ENCODE measurements at regions not wholly inside any gene's neighbourhood (a gene's known extent, or its start where the extent isn't known, plus 50 kb on each side); places are given as distances from the start of the nearest gene placed in this dataset.

DNA sequence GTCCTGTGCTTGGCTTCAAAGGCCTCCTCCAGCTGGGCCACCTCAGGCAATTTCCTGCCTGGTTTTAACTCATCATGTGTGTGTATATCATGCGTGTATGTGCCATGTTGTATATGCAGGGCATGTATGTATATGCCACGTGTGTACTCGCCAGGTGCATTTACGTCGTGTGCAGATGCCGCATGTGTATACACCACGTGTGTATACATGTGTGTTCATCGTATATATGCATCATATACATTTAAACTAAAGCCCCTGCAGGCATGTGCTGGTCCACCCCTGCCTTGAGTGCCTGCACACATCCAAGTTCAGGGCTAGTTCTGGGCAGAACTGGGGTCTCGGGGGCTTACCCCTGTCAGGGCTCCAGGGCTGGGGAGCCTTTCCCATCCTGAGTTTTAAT is 54.0 kb upstream of the SMOC2 start:
- no peaks in the 10 kb centered on the region for H3K9me3 ChIP-seq

GRCh38 chr6:168387426-168387825 is 53.6 kb upstream of the SMOC2 start:
- Histone ChIP-seq H3K9me2 (no peaks in the 10 kb centered on the region), H3K9me3 (no peaks in the 10 kb centered on the region)
- CTCF ChIA-PET, result no interaction called here

More for the DNA sequence above, 54.0 kb upstream of the SMOC2 start:
- no peak for DNase-seq
- no peaks in the 10 kb centered on the region for H3K4me1 ChIP-seq (ENCODE audit: control insufficient read depth in 1 of 2, insufficient read depth in 2 of 2, low read depth in 1 of 2, low read length in 1 of 2)
- H3K79me2 ChIP-seq (ENCODE audit: insufficient read depth), result no peaks in the 10 kb centered on the region
- H4K20me1 ChIP-seq (ENCODE audit: insufficient read depth), result no peaks in the 10 kb centered on the region
- WGBS (ENCODE audit: low lambda C conversion rate), result 59% methylated on average over 8 of the region's 9 CpGs
- ChIA-PET CTCF (no interaction called here), POLR2A (no interaction called here)
- no peak overlapping the region for H3K27ac ChIP-seq (ENCODE audit: low read depth in 2 of 2, low read length in 1 of 2)
- no peaks in the 10 kb centered on the region for H3K36me3 ChIP-seq (replicated peaks in 1 of 2; ENCODE audit: control insufficient read depth in 1 of 2, insufficient read depth in 2 of 2, low read length in 1 of 2)
- no peaks in the 10 kb centered on the region for H3F3A ChIP-seq (replicated peaks; ENCODE audit: insufficient read depth)
- no peaks in the 10 kb centered on the region for H3K27me3 ChIP-seq (ENCODE audit: insufficient read depth)
- H2AFZ ChIP-seq (ENCODE audit: low read depth), result no peak overlapping the region
- H3K4me3 ChIP-seq (ENCODE audit: low read depth in 2 of 2, low read length in 1 of 2), result no peak overlapping the region
- TF ChIP-seq EZH2phosphoT487 (IDR thresholded peaks at IDR 0.05; ENCODE audit: borderline replicate concordance, low read depth) (no peak), EP300 (IDR thresholded peaks at IDR 0.05; ENCODE audit: borderline replicate concordance in 1 of 2, low read depth in 1 of 2, low read length in 1 of 2) (no peak), TAF1 (IDR thresholded peaks at IDR 0.05; ENCODE audit: borderline replicate concordance, low read depth, low read length) (no peak), TCF12 (IDR thresholded peaks at IDR 0.05) (no peak)
- TF ChIP-seq, protein P1, sequence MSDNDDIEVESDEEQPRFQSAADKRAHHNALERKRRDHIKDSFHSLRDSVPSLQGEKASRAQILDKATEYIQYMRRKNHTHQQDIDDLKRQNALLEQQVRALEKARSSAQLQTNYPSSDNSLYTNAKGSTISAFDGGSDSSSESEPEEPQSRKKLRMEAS (IDR thresholded peaks at IDR 0.05; ENCODE audit: low read depth), result no peak
- H3K9ac ChIP-seq, result no peak overlapping the region
- no peaks in the 10 kb centered on the region for H3K9me2 ChIP-seq
- H3K4me2 ChIP-seq, result no peak overlapping the region

GRCh38 chr6:168387911-168388310 is 53.1 kb upstream of the SMOC2 start:
- Histone ChIP-seq H4K20me1 (ENCODE audit: insufficient read depth) (no peaks in the 10 kb centered on the region), H3K9me2 (no peaks in the 10 kb centered on the region), H3K4me1 (ENCODE audit: control insufficient read depth in 1 of 2, insufficient read depth in 2 of 2, low read depth in 1 of 2, low read length in 1 of 2) (no peaks in the 10 kb centered on the region), H3K27me3 (ENCODE audit: insufficient read depth) (no peaks in the 10 kb centered on the region), H3K4me3 (ENCODE audit: low read depth in 2 of 2, low read length in 1 of 2) (no peak overlapping the region), H3F3A (replicated peaks; ENCODE audit: insufficient read depth) (no peaks in the 10 kb centered on the region), H2AFZ (ENCODE audit: low read depth) (no peak overlapping the region), H3K9ac (no peak overlapping the region), H3K9me3 (no peaks in the 10 kb centered on the region), H3K4me2 (no peak overlapping the region), H3K27ac (ENCODE audit: low read depth in 2 of 2, low read length in 1 of 2) (no peak overlapping the region), H3K79me2 (ENCODE audit: insufficient read depth) (no peaks in the 10 kb centered on the region), H3K36me3 (replicated peaks in 1 of 2; ENCODE audit: control insufficient read depth in 1 of 2, insufficient read depth in 2 of 2, low read length in 1 of 2) (no peaks in the 10 kb centered on the region)
- 81% methylated on average over 18 of the region's 18 CpGs for WGBS (ENCODE audit: low lambda C conversion rate)
- no peak for DNase-seq
- ChIA-PET POLR2A (no interaction called here), CTCF (interaction anchor here (1.0 kb wide), 1 partner anchor 15 kb away, joined by 3 read pairs; no protein-coding TSS in a partner anchor)
- TF ChIP-seq ELF1 (IDR thresholded peaks at IDR 0.05) (no peak), EP300 (IDR thresholded peaks at IDR 0.05; ENCODE audit: borderline replicate concordance in 1 of 2, low read depth in 1 of 2, low read length in 1 of 2) (no peak), CTCF (IDR thresholded peaks at IDR 0.05) (no peak), GATA2 (CRISPR knock-in tag; IDR thresholded peaks at IDR 0.05) (no peak), EZH2phosphoT487 (IDR thresholded peaks at IDR 0.05; ENCODE audit: borderline replicate concordance, low read depth) (no peak), YY1 (IDR thresholded peaks at IDR 0.05; ENCODE audit: low read depth) (no peak), TCF12 (IDR thresholded peaks at IDR 0.05) (no peak), SMC3 (IDR thresholded peaks at IDR 0.05; ENCODE audit: low read depth, low read length) (no peak), TAF1 (IDR thresholded peaks at IDR 0.05; ENCODE audit: borderline replicate concordance, low read depth, low read length) (no peak), USF1 (IDR thresholded peaks at IDR 0.05; ENCODE audit: borderline replicate concordance, low read depth) (no peak), RAD21 (IDR thresholded peaks at IDR 0.05; ENCODE audit: low read length) (no peak), RCOR1 (IDR thresholded peaks at IDR 0.05; ENCODE audit: low read length) (no peak), SIN3A (IDR thresholded peaks at IDR 0.05; ENCODE audit: borderline replicate concordance, low read depth, low read length) (no peak), FOXM1 (IDR thresholded peaks at IDR 0.05; ENCODE audit: low read depth) (no peak), TEAD4 (IDR thresholded peaks at IDR 0.05; ENCODE audit: borderline replicate concordance, insufficient read depth) (no peak)
- TF ChIP-seq, protein P1 (IDR thresholded peaks at IDR 0.05; ENCODE audit: low read depth), result no peak

More at GRCh38 chr6:168387426-168387825, 53.6 kb upstream of the SMOC2 start:
- Histone ChIP-seq H3K79me2 (ENCODE audit: insufficient read depth) (no peaks in the 10 kb centered on the region), H3F3A (replicated peaks; ENCODE audit: insufficient read depth) (no peaks in the 10 kb centered on the region), H3K27me3 (ENCODE audit: insufficient read depth) (no peaks in the 10 kb centered on the region), H3K4me2 (no peak overlapping the region), H3K27ac (ENCODE audit: low read depth in 2 of 2, low read length in 1 of 2) (no peak overlapping the region), H3K36me3 (replicated peaks in 1 of 2; ENCODE audit: control insufficient read depth in 1 of 2, insufficient read depth in 2 of 2, low read length in 1 of 2) (no peaks in the 10 kb centered on the region), H3K4me3 (ENCODE audit: low read depth in 2 of 2, low read length in 1 of 2) (no peak overlapping the region), H2AFZ (ENCODE audit: low read depth) (no peak overlapping the region), H3K9ac (no peak overlapping the region), H3K4me1 (ENCODE audit: control insufficient read depth in 1 of 2, insufficient read depth in 2 of 2, low read depth in 1 of 2, low read length in 1 of 2) (no peaks in the 10 kb centered on the region), H4K20me1 (ENCODE audit: insufficient read depth) (no peaks in the 10 kb centered on the region)
- POLR2A ChIA-PET, result no interaction called here
- no peak for TF ChIP-seq CHD2 (IDR thresholded peaks at IDR 0.05; ENCODE audit: low read length, partially characterized antibody)
- no peak for TF ChIP-seq NFIC (IDR thresholded peaks at IDR 0.05; ENCODE audit: borderline replicate concordance)
- no peak for TF ChIP-seq POLR2AphosphoS5 (IDR thresholded peaks at IDR 0.05; ENCODE audit: low read depth, low read length)
- no peak for TF ChIP-seq FOSL2 (IDR thresholded peaks at IDR 0.05; ENCODE audit: borderline replicate concordance, low read depth)
- no peak for TF ChIP-seq GABPA (IDR thresholded peaks at IDR 0.05; ENCODE audit: low read depth)
- TF ChIP-seq FOXJ3 (CRISPR knock-in tag; IDR thresholded peaks at IDR 0.05), result no peak
- TF ChIP-seq NRF1 (IDR thresholded peaks at IDR 0.05; ENCODE audit: low read depth, low read length), result no peak
- TF ChIP-seq GATA2 (CRISPR knock-in tag; IDR thresholded peaks at IDR 0.05), result no peak
- no peak for TF ChIP-seq MEF2A (IDR thresholded peaks at IDR 0.05; ENCODE audit: borderline replicate concordance, low read depth)
- no peak for TF ChIP-seq ELF1 (IDR thresholded peaks at IDR 0.05)
- no peak for DNase-seq
- WGBS (ENCODE audit: low lambda C conversion rate), result 58% methylated on average over 9 of the region's 10 CpGs
